ENCODE measurements at regions not wholly inside any gene's neighbourhood (a gene's known extent, or its start where the extent isn't known, plus 50 kb on each side); places are given as distances from the start of the nearest gene placed in this dataset.
"Not testable (repeated sequence)": the region's sequence is repeated elsewhere in the genome, so short reads cannot be mapped to it uniquely, and the experiment has no call there.

DNA sequence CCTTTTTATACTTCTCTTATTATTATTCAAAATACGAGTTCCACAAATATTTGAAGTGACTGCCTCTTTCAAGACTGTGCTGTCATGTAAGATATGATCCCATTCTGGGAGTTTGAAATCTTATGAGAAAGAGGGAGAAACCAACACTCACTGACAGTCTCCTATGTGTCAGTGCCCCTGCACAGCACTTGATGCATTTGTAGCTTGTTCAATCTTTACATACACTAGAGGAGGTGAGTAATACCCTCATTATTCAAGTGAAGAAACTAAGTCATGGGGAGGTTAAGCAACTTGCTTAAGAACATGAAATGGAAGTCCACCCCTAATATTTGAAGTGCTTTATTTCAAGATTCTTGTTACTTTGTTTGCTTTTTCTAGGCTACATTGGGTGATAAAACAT is 459.5 kb upstream of the FANCL start:
- Histone ChIP-seq H3K27me3 (no peaks in the 10 kb centered on the region), H4K20me1 (no peaks in the 10 kb centered on the region), H3K27ac (no peak overlapping the region)

DNA sequence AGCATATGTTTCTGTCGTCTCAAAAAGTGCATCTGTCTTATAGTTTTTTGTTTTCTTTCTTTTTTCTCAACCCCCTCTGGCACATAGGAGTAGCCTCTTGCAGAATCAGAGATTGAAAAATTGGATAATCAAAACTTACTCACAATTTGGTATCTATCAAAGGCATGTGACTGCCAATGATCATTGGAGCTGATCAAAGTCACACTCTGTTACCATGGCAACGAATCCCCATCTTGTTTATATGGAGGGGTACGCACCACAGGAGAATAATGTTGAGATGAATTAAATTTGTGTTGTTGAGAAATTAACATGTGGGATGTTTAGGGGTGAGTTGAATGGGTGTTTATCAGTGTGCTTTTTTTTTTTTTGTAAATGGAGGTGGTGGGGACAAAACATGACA is 458.3 kb upstream of the FANCL start:
- Histone ChIP-seq H3K4me2 (no peak overlapping the region), H3K4me3 (no peak overlapping the region), H3K36me3 (no peaks in the 10 kb centered on the region), H3K27ac (no peak overlapping the region), H3K27me3 (no peaks in the 10 kb centered on the region), H3K9ac (no peak overlapping the region), H3K9me3 (no peaks in the 10 kb centered on the region), H3K4me1 (peaks cover 8% of the 10 kb centered on the region; the same call in 1 of the 2 replicates), H4K20me1 (no peaks in the 10 kb centered on the region)
- TF ChIP-seq Cebpa-rat (IDR thresholded peaks at IDR 0.05): no peak

More for the DNA sequence above, 459.5 kb upstream of the FANCL start:
- no peak overlapping the region for H3K9ac ChIP-seq
- no peak overlapping the region for H3K4me3 ChIP-seq
- H3K9me3 ChIP-seq: no peaks in the 10 kb centered on the region
- H3K4me2 ChIP-seq: no peak overlapping the region
- TF ChIP-seq Cebpa-rat (IDR thresholded peaks at IDR 0.05): no peak
- no peaks in the 10 kb centered on the region for H3K36me3 ChIP-seq
- peaks cover 8% of the 10 kb centered on the region; the same call in 1 of the 2 replicates for H3K4me1 ChIP-seq

DNA sequence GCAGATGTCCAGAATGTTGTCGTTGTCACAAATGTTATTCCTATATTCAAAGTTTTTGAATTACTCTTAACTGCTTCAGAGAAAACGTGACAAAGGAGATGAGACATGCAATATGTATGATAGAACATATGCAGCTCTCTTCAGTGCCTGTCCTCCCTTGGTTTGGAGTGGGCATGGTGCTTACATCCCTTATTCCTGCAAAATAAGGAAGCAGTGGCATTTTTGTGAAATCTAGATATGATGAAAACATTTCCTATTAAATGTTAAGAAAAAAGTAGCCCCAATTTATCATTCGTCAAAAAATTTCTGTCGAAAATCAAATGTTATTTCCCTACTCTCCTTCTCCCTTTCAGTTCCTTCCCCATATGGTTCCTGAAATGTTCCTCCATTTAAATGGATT is 457.5 kb upstream of the FANCL start:
- Histone ChIP-seq H3K9ac (no peak overlapping the region), H3K9me3 (no peaks in the 10 kb centered on the region), H3K4me3 (no peak overlapping the region), H4K20me1 (no peaks in the 10 kb centered on the region), H3K27me3 (no peaks in the 10 kb centered on the region), H3K27ac (no peak overlapping the region), H3K36me3 (no peaks in the 10 kb centered on the region), H3K4me1 (peaks cover 8% of the 10 kb centered on the region; the same call in 1 of the 2 replicates), H3K4me2 (no peak overlapping the region)
- no peak for TF ChIP-seq Cebpa-rat (IDR thresholded peaks at IDR 0.05)

DNA sequence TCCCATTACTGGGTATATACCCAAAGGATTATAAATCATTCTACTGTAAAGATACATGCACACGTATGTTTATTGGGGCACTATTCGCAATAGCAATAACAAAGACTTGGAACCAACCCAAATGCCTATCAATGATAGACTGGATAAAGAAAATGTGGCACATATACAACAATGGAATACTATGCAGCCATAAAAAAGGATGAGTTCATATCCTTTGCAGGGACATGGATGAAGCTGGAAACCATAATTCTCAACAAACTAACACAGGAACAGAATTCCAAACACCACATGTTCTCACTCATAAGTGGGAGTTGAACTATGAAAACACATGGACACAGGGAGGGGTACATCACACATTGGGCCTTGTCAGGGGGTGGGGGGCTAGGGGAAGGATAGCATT is 453.0 kb upstream of the FANCL start:
- H3K9me3 ChIP-seq, H3K27ac ChIP-seq, H3K4me1 ChIP-seq: not testable (repeated sequence)

DNA sequence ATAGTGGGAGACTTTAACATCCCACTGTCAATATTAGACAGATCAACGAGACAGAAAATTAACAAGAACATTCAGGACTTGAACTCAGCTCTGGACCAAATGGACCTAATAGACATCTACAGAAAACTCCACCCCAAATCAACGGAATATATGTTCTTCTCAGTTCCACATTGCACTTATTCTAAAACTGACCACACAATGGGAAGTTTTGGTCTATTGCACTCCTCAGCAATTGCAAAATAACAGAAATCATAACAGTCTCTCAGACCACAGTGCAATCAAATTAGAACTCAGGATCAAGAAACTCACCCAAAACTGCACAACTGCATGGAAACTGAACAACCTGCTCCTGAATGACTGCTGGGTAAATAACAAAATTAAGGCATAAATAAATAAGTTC is 449.9 kb upstream of the FANCL start:
- H3K4me2 ChIP-seq: not testable (repeated sequence)

More for the DNA sequence above, 453.0 kb upstream of the FANCL start:
- H3K4me2 ChIP-seq, H4K20me1 ChIP-seq, H3K4me3 ChIP-seq, H3K27me3 ChIP-seq, H3K36me3 ChIP-seq, H3K9ac ChIP-seq: not testable (repeated sequence)

DNA sequence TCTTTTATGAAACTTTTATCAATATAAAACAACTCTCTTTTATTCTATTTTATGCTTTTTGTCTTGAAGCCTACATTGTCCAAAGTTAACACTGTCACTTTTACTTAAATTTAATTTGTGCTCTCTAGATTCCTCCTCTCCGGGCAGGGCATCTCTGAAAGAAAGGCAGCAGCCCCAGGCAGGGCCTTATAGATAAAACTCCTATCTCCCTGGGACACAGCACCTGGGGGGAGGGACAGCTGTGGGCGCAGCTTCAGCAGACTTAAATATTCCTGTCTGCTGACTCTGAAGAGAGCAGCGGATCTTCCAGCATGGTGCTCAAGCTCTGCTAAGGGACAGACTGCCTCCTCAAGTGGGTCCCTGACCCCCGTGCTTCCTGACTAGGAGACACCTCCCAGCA is 447.7 kb upstream of the FANCL start:
- no peak overlapping the region for H3K27ac ChIP-seq
- TF ChIP-seq Cebpa-rat (IDR thresholded peaks at IDR 0.05): no peak
- no peaks in the 10 kb centered on the region for H4K20me1 ChIP-seq
- no peaks in the 10 kb centered on the region for H3K9me3 ChIP-seq
- no peaks in the 10 kb centered on the region for H3K4me1 ChIP-seq
- H3K4me3 ChIP-seq: no peak overlapping the region
- H3K27me3 ChIP-seq: no peaks in the 10 kb centered on the region
- H3K9ac ChIP-seq: no peak overlapping the region
- H3K4me2 ChIP-seq: no peak overlapping the region
- no peaks in the 10 kb centered on the region for H3K36me3 ChIP-seq

More for the DNA sequence above, 449.9 kb upstream of the FANCL start:
- not testable (repeated sequence) for H3K4me3 ChIP-seq, H3K27ac ChIP-seq, H3K36me3 ChIP-seq, H4K20me1 ChIP-seq, H3K27me3 ChIP-seq, H3K9me3 ChIP-seq, H3K9ac ChIP-seq, H3K4me1 ChIP-seq

DNA sequence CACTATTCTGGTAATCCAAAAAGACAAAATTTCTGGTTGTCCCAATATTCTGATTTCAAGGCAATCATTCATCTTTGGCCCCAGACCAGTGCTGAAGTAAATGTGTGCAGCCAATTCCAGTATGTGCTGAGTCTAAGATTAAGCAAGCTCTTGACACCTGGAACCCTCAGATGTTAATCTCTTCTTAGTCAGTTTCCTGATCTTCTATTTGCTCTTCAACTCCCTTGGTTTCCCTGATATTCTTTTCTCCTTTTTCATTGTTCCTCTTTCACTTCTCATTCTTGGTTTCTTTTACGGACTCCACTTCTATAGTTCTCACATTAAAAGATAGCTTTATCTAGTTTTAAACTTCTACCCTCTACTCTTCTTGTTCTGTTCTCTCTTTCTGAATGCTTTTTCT is 445.7 kb upstream of the FANCL start:
- Histone ChIP-seq H3K36me3 (no peaks in the 10 kb centered on the region), H4K20me1 (no peaks in the 10 kb centered on the region), H3K4me2 (no peak overlapping the region), H3K27me3 (no peaks in the 10 kb centered on the region), H3K9ac (no peak overlapping the region), H3K27ac (no peak overlapping the region), H3K9me3 (no peaks in the 10 kb centered on the region), H3K4me3 (no peak overlapping the region), H3K4me1 (no peaks in the 10 kb centered on the region)
- no peak for TF ChIP-seq Cebpa-rat (IDR thresholded peaks at IDR 0.05)

DNA sequence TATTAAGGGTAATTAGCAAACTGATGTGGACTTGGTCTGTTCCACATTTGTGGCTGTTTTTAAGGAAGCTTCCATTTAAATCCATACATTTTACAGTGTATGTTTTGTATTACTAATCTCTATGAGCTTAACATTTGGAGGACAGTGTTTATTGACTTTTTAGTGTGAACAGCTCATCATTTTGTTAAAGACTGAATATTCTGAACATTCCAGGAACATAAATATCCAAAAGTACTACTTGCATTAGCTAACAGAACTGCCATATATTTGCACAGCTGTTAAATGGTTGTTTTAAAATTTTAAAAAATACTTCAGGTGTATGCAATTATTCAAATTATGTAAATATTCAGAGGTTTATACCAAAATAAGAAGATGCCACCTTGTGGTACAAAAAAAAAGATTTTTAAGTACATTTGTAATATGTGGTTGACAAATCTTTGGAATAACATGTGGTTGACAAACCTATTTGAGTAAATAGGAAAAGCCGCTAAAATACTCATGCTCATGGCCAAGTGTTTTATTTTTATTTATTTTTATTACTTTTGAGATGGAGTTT is 439.7 kb upstream of the FANCL start:
- H3K36me3 ChIP-seq: no peaks in the 10 kb centered on the region
- TF ChIP-seq Cebpa-rat (IDR thresholded peaks at IDR 0.05): no peak
- H3K27me3 ChIP-seq: no peaks in the 10 kb centered on the region

DNA sequence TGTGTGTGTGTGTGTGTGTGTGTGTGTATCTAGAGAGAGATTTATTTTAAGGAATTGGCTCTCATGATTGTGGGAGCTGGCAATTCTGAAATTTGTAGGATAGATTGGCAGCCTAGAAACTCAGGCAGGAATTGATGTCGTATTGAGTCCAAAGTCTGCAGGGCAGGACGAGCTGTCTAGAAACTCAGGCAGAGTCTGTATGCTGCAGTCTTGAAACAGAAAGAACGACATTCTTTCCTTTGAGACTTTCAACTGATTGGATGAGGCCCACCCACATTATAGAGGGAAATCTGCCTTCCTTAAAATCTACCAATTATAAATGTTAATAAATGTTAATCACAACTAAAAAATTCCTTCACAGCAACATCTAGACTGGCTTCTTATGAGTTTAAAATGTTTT is 436.6 kb upstream of the FANCL start:
- H3K4me2 ChIP-seq: no peak overlapping the region
- no peak for TF ChIP-seq Cebpa-rat (IDR thresholded peaks at IDR 0.05)

More for the DNA sequence above, 439.7 kb upstream of the FANCL start:
- Histone ChIP-seq H3K9me3 (no peaks in the 10 kb centered on the region), H3K4me2 (no peak overlapping the region), H3K27ac (no peak overlapping the region), H4K20me1 (no peaks in the 10 kb centered on the region), H3K4me3 (no peak overlapping the region), H3K4me1 (no peaks in the 10 kb centered on the region), H3K9ac (no peak overlapping the region)

DNA sequence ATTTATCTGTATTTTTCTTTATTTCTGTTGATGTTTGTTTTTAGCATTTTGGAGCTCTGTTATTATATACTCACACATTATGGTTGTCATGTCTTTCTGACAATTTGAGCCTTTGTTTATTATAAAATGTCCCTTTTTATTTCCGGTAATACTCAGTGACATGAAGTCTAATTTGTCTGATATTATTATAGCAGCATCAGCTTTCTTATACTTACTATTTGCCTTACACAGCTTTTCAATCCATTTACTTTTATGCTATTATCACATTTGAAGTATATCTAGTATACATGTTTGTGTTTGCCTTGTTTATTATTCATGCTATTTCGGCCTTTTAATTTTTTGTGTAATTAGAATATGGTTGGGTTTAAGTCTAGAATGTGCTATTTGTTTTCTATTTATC is 430.6 kb upstream of the FANCL start:
- no peak overlapping the region for H3K9ac ChIP-seq
- no peaks in the 10 kb centered on the region for H3K36me3 ChIP-seq
- no peaks in the 10 kb centered on the region for H3K9me3 ChIP-seq
- H4K20me1 ChIP-seq: no peaks in the 10 kb centered on the region
- no peak overlapping the region for H3K4me2 ChIP-seq
- H3K4me1 ChIP-seq: no peaks in the 10 kb centered on the region
- H3K27me3 ChIP-seq: no peaks in the 10 kb centered on the region
- H3K27ac ChIP-seq: no peak overlapping the region
- TF ChIP-seq Cebpa-rat (IDR thresholded peaks at IDR 0.05): no peak
- H3K4me3 ChIP-seq: no peak overlapping the region

More for the DNA sequence above, 436.6 kb upstream of the FANCL start:
- Histone ChIP-seq H3K36me3 (no peaks in the 10 kb centered on the region), H4K20me1 (no peaks in the 10 kb centered on the region), H3K9ac (no peak overlapping the region), H3K27ac (no peak overlapping the region), H3K9me3 (no peaks in the 10 kb centered on the region), H3K4me3 (no peak overlapping the region), H3K4me1 (no peaks in the 10 kb centered on the region), H3K27me3 (no peaks in the 10 kb centered on the region)

DNA sequence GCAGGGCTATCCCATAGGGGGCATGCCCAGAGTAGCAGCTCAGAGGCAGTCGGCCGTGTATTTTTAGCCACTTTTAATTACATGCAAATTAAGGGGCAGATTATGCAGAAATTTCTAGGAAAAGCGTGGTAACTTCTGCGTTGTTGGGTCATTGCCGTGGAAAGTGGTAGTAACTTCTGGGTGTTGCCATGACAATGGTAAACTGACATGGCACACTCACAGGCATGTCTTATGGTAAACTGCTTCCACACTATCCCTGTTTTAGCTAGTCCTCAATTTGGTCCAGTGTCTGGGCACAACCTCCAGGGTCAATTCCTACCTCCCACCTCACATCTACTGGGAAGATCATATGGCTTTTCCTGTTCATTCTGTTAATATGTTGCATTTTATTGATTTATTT is 428.9 kb upstream of the FANCL start:
- Histone ChIP-seq H3K27ac (no peak overlapping the region), H4K20me1 (no peaks in the 10 kb centered on the region), H3K36me3 (no peaks in the 10 kb centered on the region), H3K4me2 (no peak overlapping the region), H3K4me1 (no peaks in the 10 kb centered on the region), H3K4me3 (no peak overlapping the region), H3K27me3 (no peaks in the 10 kb centered on the region), H3K9me3 (no peaks in the 10 kb centered on the region), H3K9ac (no peak overlapping the region)
- TF ChIP-seq Cebpa-rat (IDR thresholded peaks at IDR 0.05): no peak
